Fibroblast of peridontal ligament (primary cell): ENCODE measurements at regions not wholly inside any gene's neighbourhood (a gene's known extent, or its start where the extent isn't known, plus 50 kb on each side); places are given as distances from the start of the nearest gene placed in this dataset.
"Not testable (repeated sequence)": the region's sequence is repeated elsewhere in the genome, so short reads cannot be mapped to it uniquely, and the experiment has no call there.

Source experiments
- DNase-seq: peaks from one replicate; pipeline ENCODE4 v3.0.0-alpha.2; 2010; ENCODE audit errors: extremely low read depth

DNA sequence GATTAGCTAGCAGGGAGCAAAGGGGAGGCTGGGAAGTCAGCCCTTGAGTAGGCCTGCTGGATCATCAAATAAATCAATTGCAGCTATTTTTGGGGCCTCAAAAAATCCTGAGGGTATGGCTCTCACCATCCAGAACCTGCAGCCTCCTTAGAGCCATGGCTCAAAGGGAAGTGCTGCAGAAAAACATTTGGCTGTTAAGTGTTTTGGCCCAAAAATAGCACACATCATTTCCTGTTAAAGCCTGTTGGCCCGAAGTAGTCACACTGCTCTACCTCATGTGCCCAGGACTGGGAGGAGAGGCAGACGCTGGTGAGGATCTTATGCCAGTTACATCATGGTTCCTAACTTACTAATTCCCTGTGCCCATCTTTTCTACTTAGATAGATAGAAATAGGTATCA is 176.8 kb upstream of the PLGLB1 start:
- DNase-seq, result not testable (repeated sequence)

DNA sequence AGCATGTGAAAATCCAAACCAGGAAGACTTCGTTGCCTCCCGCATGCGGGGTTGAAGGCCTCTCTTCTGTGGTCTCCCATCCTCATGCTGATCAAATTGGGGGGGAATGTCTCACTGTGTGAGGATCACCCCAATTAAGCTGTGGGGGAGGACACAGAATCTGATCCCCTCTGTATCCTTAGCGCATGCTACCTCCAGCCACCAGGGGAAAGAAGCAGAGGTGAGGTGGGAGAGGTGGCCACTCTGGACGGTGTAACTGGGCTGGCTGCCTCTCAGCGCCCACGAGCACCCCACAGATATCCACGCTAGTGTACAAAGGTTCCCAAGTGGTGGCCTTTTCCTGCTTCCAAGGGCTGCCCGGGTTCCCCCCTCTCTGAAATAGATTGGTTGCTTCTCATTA is 177.6 kb upstream of the PLGLB1 start:
- DNase-seq, result not testable (repeated sequence)

DNA sequence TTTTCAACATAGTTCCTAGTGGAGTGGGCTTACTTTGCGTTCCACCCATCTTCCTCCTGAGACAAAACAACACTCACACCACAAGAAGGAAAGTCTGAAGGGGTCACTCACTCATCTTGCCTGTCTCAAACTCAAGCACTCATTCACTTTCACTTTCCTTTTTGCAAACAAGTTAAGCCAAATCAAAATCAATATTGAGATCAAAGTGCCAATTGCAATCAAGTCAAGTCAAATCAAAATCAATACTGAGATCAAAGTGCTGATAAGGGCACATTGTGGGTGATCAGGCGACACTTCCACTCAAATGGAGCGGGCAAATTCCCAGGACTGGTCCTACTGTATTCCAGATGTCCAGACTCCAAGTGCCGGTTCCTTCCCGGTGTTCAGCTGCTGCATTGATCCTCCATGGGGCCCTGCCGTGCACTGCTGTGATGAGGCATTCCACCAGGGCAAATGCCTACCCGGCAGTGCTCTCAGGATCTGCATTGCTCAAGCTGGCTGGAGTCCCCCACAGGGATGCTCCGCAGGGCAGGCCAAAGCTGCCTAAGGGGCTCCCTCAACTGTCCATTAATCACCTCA is 183.0 kb upstream of the PLGLB1 start:
- not testable (repeated sequence) for DNase-seq

DNA sequence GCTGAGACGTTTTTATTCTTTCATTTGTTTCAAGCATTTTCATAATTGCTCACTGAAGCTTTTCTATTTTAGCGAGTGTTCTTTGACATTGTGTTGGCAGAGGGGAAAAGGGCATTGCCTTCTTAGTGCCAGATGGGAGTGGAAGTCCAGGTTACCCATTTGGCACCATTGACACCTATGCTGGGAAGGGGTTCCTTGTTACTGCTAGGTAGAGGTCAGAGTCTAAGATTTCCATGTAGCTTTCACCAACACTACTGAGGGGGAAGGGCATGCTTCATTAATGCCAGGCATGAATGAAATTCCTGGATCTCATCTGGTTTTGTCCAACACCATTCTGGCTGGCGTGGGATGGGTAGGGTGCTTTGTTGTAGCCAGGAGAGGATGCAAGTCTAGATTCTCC is 191.3 kb upstream of the PLGLB1 start:
- DNase-seq, result not testable (repeated sequence)

DNA sequence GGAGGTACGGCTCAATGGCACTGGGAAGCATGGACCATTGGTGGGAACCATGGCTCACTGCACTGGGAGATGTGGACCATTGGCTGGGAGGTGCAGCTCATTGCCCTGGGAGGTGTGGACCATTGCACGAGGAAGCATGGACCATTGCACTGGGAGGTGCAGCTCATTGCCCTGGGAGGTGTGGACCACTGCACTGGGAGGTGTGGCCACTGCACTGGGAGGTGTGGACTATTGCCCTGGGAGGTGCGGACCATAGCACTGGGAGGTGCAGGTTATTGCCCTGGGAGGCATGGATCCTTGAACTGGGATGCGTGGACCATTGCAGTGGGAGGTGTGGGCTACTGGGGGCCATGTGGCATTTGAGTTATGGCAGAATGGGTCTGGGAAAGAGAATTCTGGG is 195.4 kb upstream of the PLGLB1 start:
- DNase-seq, result not testable (repeated sequence)

DNA sequence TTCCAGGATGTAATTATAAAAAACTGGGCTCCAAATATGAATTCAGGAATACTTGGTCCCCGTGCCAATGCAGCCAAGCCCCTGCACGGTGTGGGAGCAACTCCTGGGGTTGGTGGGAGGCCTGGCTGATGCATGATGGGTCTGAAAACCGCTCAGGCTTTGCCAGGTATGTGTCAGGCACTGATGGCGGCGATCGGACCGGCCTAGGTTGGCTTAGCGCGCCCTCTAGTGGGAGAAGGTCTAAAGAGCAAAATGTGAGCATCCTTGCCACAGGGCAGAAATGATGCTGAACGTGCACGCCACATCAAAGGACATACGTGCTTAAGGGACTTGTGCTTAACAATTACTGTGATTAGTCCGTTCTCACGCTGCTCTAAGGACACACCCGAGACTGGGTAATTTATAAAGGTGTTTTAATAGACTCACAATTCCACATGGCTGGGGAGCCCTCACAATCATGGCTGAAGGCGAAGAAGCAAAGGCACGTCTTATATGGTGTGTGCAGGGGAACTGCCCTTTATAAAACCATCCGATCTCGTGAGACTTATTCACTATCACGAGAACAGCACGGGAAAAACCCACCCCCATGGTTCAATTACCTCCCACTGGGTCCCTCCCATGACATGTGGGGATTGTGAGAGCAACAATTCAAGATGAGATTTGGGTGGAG is 196.2 kb upstream of the PLGLB1 start:
- not testable (repeated sequence) for DNase-seq

DNA sequence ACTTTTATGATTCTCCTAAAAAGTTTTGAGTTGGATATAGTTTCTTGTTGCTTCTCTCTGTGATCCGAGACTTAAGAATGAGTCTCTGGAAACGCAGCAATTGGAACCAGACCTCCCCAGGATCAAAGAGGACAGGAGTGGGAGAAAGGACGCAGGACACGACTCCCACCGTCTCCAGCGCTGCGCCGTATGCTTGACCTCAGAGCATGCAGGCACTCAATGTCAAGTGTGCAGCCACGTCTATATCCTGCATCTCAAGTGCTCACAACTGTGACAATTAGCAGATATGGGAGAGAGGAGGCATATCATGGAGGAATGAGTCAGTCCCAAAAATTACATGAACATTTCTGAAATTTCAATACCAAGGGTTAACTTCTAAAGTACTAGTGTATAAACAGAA is 199.0 kb upstream of the PLGLB1 start:
- DNase-seq, result not testable (repeated sequence)

DNA sequence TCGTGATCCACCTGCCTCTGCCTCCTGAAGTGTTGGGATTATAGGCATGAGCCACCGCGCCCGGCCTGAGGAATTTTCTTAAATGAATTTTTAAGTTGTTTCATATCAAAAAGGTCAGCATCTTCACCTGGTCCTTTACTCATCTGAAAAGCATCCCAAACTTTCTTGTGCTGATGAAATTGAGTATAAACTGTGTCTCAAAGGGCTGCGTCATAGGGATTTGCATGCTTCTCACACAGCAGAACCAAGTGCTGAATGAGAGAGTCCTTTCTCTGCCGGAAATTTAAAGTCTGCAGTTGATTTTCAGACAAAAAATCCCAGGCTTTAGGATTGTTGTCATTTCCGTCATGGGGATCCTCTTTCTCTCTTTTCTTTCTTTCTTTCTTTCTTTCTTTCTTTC is 200.5 kb upstream of the PLGLB1 start:
- peak; percentile 58 for DNase-seq

DNA sequence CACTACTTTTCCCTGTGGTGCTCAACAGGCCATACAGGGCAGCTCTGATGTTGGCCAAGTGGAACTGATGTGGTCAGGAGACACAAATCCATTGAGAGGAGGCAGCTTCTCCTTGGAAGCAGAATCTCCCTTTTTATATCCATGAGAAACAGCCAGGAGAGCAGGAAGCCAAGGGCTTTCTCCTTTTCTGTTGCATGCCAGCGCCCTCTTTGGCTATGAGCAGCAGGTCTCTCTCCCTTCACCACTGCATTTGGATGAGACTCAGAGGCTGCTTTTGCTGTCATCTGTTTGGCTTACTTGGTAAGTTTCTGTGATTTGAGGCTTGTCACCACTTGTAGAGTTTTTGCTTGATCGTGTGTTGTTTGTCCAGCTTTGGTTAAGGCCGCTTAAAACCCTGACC is 202.2 kb upstream of the PLGLB1 start:
- not testable (repeated sequence) for DNase-seq

DNA sequence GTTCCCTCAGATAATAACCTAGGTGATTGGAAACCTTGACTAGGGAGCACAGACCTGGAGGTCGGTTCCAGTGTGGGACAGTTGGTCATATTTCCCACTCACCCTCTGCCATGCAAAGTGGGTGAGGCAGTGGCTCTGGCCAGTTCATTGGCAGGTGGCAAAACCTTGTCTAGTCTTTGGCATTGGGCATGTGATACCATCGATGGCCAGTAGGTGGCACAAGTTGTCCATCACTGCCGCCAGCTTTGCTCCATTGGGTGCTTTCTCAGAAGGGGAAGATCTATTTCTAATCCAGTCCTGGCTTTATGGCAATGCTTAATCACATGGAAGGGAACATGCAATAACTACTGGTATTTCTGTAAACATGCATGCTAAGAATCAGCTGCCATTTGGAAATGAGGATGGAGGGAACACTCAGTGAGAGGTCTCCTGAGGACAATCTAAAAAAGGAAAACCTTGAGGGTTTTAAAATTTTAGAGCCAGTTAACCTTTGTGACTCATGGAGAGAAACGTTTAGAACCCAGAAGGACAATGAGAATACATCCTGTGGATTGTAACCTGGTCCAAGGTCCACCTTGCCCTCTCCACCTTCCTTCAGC is 207.5 kb upstream of the PLGLB1 start:
- peak; percentile 72 for DNase-seq

DNA sequence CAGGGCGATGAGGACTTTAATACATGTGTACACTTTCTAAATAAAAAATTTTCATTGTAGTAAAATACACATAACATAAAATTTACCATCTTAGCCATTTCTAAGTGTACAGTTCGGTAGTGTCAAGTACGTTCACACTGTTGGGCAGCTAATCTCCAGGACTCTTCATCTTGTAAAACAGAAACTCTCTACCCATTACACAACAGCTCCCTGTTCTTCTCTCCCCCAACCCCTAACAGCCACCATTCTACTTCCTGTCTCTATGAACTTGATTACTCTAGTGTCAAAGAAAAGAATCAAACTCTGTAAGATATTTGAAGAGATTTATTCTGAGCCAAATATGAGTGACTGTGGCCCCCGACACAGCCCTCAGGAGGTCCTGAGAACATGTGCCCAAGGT is 208.3 kb upstream of the PLGLB1 start:
- DNase-seq, result not testable (repeated sequence)

DNA sequence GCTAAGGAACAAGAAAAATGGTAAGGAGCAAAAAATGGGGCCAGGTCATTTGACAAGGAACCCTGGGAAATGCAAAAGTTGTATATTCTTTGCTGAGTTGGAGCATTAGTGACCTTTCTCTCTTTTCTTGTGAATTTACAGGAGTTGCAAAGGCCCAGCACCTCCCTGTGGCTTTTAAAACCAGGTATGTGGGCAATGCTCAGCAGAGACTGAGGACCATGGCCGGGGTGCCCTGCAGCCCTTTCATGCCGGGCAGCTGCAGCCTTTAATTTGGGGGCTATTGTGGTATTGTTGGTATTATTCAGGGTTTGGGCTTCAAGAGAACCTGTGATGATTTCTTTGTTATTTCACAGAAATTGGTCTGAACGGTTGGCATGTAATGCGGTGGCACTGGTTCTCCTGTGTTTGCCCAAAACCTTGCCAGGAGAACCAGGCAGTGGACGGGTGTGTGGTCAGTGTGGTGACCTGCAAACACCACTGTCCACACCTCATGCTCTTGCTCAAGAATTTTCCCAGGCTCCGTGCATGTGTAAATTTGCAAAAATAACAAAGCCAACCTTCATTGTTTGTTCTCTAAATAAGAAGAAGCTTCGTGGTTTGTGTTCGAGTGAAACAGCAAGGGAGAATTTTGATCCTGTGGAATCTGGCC is 213.8 kb upstream of the PLGLB1 start:
- not testable (repeated sequence) for DNase-seq

DNA sequence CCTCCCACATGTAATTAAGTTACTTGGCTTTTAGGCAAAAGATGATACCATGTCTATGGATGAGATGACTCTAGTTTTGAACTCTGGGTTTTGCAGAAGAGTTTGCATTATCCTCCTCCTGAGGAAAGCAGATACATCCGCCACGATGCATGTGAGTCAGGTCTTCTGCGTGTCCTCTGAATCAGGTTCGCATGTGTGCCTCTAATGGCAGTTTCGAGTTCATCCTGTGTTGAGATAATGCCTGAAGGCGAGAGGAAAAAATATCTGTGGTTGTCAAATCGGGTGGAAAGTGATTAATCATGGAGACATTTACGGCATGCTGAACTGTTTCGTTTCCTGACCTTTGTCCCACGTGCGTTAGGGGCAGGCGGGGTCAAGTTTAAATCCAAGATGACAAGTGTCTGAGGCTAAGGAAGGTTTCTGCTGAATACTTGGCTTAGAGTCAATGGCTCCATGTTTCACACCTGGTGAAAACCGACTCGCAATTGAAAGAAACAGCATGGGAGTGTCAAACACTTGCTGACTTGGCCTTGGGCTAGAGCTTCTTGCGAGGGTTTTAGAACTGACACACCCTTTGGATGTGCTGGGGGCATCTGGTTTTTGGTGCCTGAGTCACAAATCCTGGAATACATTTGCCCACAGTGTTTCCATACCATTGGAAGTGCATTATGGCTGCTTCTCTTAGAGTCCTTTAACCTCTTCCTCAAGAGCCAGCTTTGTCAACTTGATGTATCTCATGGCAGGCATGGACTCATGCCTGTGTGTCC is 216.1 kb upstream of the PLGLB1 start:
- DNase-seq, result not testable (repeated sequence)

DNA sequence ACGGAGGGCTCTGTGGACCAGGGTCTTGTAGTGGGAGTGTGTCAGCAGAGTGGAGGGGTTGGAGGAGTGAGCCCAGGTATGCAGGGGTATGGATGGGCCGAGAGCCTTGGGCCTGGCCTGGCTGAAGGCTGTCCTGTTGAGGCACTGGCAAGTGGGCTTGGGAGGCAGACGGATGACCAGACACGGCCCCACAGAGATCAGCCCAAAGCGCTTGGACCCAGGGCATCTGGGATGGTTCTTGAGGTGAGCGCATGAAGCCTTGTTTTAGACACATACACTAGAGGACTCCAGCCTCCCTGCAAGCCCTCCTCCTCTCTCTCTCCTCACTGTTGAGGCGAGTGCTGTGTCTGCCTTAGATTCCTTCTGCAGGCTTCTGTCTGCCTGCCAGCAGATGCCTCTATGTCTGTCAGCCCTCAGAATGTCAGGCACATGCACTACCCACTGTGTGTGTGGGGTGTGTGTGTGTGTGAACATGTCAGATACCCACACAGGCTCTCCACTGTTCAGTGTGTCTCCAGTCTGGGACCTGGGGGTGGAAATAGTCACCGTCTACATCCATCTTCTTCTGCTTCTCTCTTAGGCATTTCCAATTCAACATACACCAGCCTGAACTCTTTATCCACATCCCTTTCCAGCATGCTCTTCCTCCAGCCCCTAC is 218.0 kb upstream of the PLGLB1 start:
- DNase-seq, result not testable (repeated sequence)

DNA sequence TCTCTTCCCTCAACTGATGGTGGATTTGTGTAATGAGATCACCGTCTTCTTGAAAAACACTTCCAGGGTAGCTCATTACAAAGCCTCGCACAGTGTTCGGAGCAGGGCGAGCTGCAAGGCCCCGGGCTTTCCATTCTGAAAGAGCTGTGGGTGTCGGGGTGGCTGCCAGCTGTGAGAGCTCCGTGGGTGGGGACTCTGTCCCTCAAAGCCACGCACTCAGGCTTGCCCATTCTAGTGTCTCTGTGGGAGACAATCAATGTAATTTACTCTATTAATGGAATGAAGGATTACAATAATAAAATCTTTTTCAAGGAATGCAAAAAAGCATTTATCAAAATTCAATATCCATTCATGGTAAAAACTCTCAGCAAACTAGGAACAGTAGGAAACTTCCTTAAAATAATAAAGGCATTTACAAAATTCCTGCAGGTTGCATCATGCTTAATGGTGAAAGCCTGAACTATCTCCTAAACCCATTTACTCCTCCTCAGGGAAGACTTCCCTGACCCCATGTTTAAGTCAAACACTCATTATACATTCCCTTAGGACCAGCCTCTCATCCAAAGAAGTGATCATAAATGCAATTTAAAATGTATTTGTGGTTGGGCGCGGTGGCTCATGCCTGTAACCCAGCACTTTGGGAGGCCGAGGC is 224.5 kb upstream of the PLGLB1 start:
- DNase-seq, result not testable (repeated sequence)

DNA sequence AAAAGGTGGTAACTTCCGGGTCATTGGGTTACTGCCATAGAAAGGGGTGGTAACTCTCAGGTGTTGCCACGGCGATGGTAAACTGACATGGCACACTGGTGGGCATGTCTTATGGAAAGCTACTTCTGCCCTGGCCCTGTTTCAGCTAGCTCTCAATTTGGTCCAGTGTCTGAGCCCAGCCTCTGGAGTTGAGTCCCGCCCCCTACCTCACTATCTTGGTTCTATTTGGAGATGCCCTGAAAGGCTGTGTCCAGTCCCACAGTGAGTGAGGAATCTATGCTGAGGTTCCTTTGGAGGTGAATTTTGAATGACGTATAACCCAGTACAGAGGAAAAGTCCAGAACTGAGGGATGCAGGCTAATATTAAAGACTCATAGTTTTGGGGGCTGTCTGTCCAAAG is 230.4 kb upstream of the PLGLB1 start:
- DNase-seq, result not testable (repeated sequence)

DNA sequence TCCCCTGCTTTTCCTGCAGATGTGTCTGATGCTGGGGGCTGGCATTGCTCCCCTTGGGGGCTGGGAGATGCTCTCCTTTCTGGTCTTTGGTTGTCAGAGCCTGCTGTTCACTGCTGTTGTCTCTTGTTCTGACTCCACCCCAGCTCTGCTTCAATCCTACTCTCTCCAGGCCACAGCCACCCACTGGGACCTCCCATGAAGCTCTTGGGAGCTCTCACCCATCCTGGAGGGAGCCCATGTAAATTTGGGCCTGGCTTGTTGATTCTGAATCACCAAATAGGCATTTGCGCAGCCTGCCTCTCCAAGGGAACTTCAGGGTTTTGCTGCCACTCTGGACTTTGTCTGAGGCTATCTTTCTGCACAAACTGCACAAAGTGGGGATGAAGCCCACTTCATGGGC is 232.9 kb upstream of the PLGLB1 start:
- DNase-seq, result not testable (repeated sequence)

DNA sequence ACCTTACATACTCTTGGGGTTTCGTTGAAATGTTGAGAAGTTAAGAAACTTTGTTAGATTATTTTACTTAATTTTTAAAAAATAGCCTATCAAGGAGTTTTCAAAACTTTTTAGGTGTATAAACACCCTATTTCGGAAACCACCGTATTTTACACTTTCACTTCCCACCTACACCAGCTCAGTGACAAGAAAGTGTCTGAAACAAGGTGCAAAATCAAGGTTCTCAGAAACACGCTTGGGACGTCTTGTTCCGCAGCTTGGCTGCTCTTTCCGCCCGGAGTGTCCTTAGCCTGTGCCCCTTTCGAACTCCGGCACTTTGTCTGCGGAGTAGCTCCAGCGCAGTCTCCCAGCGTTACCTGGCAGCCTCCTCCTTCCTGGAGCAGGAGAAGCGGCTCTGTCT is 233.8 kb upstream of the PLGLB1 start:
- not testable (repeated sequence) for DNase-seq

DNA sequence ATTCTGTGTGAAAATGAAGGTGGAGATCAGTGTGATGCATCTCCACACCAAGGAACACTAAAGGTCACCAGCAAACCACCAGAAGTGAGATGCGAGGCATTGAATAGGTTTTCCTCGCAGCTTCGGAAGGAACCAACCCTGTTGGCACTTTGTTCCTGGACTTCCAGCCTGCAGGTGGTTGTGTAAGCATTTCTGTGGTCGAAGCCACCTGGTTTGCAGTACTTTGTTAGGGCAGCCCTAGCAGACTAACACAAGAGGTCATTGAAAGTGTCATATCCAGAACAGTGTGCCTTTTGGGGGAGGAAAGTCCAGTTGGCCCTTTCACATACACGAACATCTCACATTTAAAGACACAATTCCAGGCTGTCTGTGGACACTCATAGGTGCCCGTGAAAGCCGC is 237.2 kb upstream of the PLGLB1 start:
- not testable (repeated sequence) for DNase-seq

DNA sequence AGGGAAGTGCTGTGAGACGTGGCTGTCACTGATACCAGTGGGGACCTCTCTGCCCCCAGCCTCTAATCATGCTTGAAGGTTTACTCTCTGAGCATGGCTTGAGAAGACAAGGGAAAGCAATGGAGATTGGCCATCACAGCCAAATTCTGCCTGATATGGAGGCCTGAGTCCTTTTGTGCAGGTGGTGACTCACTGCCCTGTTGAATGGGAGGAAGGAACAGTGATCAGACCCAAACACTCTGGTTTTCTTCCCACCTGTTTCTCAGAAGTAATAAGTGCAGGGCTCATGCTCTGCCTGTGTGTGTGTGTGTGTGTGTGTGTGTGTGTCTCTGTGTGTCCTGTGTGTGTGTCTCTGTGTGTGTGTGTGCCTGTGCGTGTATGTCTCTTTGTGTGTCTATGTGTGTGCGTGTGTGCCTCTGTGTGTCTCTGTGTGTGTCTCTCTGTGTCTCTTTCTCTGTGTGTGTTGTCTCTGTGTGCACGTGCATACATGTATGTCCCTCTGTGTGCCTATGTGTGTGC is 240.6 kb upstream of the PLGLB1 start:
- DNase-seq, result not testable (repeated sequence)
